ENCODE measurements at regions not wholly inside any gene's neighbourhood (a gene's known extent, or its start where the extent isn't known, plus 50 kb on each side); places are given as distances from the start of the nearest gene placed in this dataset.

DNA sequence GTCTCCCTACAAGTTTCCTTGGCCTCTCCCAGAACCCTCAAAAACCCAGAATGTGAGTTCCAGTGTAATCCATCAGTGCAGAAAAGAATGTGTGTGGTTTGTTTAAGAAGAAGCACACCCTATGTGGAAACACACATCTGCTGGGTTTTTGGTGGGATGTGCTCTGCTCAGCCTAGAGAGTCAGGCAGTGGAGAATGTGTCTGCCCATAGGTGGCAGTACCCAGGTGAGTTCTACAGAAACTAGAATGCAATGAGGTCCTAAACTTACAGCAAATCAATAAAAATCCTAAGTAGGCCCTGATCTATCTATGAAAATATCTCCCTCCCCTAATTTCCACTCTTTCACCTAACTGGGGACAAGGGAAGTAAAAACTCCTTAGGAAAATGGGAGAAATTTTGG lies 437.3 kb downstream of the DHX35 start:
- no peaks in the 10 kb centered on the region for H3K4me1 Mint-ChIP-seq
- Histone ChIP-seq H3K79me2 (replicated peaks; ENCODE audit: insufficient read depth) (no peaks in the 10 kb centered on the region), H3K4me3 (no peak overlapping the region), H3K9me2 (ENCODE audit: insufficient read depth) (peaks cover 7% of the 10 kb centered on the region; the same call in 1 of the 2 replicates), H4K20me1 (replicated peaks; ENCODE audit: insufficient read depth) (no peaks in the 10 kb centered on the region), H3K27ac (ENCODE audit: low read depth) (no peak overlapping the region), H3F3A (replicated peaks; ENCODE audit: low read depth) (no peaks in the 10 kb centered on the region), H3K4me1 (ENCODE audit: insufficient read depth) (no peaks in the 10 kb centered on the region), H3K36me3 (ENCODE audit: insufficient read depth) (no peaks in the 10 kb centered on the region), H3K4me2 (no peak overlapping the region), H3K27me3 (ENCODE audit: insufficient read depth) (no peaks in the 10 kb centered on the region), H2AFZ (no peak overlapping the region)
- DNase-seq (ENCODE audit: low spot score) (peak; percentile 2), ATAC-seq (peak; percentile 73)
- no peaks in the 10 kb centered on the region for H3K36me3 Mint-ChIP-seq (ENCODE audit: low read depth)
- H3K4me3 Mint-ChIP-seq: no peak overlapping the region
- TF ChIP-seq, protein P1, sequence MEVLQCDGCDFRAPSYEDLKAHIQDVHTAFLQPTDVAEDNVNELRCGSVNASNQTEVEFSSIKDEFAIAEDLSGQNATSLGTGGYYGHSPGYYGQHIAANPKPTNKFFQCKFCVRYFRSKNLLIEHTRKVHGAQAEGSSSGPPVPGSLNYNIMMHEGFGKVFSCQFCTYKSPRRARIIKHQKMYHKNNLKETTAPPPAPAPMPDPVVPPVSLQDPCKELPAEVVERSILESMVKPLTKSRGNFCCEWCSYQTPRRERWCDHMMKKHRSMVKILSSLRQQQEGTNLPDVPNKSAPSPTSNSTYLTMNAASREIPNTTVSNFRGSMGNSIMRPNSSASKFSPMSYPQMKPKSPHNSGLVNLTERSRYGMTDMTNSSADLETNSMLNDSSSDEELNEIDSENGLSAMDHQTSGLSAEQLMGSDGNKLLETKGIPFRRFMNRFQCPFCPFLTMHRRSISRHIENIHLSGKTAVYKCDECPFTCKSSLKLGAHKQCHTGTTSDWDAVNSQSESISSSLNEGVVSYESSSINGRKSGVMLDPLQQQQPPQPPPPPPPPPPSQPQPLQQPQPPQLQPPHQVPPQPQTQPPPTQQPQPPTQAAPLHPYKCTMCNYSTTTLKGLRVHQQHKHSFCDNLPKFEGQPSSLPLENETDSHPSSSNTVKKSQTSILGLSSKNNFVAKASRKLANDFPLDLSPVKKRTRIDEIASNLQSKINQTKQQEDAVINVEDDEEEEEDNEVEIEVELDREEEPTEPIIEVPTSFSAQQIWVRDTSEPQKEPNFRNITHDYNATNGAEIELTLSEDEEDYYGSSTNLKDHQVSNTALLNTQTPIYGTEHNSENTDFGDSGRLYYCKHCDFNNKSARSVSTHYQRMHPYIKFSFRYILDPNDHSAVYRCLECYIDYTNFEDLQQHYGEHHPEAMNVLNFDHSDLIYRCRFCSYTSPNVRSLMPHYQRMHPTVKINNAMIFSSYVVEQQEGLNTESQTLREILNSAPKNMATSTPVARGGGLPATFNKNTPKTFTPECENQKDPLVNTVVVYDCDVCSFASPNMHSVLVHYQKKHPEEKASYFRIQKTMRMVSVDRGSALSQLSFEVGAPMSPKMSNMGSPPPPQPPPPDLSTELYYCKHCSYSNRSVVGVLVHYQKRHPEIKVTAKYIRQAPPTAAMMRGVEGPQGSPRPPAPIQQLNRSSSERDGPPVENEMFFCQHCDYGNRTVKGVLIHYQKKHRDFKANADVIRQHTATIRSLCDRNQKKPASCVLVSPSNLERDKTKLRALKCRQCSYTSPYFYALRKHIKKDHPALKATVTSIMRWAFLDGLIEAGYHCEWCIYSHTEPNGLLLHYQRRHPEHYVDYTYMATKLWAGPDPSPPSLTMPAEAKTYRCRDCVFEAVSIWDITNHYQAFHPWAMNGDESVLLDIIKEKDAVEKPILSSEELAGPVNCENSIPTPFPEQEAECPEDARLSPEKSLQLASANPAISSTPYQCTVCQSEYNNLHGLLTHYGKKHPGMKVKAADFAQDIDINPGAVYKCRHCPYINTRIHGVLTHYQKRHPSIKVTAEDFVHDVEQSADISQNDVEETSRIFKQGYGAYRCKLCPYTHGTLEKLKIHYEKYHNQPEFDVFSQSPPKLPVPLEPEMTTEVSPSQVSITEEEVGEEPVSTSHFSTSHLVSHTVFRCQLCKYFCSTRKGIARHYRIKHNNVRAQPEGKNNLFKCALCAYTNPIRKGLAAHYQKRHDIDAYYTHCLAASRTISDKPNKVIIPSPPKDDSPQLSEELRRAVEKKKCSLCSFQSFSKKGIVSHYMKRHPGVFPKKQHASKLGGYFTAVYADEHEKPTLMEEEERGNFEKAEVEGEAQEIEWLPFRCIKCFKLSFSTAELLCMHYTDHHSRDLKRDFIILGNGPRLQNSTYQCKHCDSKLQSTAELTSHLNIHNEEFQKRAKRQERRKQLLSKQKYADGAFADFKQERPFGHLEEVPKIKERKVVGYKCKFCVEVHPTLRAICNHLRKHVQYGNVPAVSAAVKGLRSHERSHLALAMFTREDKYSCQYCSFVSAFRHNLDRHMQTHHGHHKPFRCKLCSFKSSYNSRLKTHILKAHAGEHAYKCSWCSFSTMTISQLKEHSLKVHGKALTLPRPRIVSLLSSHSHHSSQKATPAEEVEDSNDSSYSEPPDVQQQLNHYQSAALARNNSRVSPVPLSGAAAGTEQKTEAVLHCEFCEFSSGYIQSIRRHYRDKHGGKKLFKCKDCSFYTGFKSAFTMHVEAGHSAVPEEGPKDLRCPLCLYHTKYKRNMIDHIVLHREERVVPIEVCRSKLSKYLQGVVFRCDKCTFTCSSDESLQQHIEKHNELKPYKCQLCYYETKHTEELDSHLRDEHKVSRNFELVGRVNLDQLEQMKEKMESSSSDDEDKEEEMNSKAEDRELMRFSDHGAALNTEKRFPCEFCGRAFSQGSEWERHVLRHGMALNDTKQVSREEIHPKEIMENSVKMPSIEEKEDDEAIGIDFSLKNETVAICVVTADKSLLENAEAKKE (CRISPR knock-in tag; IDR thresholded peaks at IDR 0.05): no peak
- TF ChIP-seq, protein P2, sequence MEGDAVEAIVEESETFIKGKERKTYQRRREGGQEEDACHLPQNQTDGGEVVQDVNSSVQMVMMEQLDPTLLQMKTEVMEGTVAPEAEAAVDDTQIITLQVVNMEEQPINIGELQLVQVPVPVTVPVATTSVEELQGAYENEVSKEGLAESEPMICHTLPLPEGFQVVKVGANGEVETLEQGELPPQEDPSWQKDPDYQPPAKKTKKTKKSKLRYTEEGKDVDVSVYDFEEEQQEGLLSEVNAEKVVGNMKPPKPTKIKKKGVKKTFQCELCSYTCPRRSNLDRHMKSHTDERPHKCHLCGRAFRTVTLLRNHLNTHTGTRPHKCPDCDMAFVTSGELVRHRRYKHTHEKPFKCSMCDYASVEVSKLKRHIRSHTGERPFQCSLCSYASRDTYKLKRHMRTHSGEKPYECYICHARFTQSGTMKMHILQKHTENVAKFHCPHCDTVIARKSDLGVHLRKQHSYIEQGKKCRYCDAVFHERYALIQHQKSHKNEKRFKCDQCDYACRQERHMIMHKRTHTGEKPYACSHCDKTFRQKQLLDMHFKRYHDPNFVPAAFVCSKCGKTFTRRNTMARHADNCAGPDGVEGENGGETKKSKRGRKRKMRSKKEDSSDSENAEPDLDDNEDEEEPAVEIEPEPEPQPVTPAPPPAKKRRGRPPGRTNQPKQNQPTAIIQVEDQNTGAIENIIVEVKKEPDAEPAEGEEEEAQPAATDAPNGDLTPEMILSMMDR (conservative IDR thresholded peaks at IDR 0.05; ENCODE audit: low read depth in 2 of 2): peak; percentile 43 to 45
- no peak for TF ChIP-seq STAT1 (IDR thresholded peaks at IDR 0.05; ENCODE audit: unreplicated experiment)
- no peak for TF ChIP-seq JUNB (IDR thresholded peaks at IDR 0.05; ENCODE audit: unreplicated experiment)
- H3K27ac Mint-ChIP-seq: no peak overlapping the region
- H3K27me3 Mint-ChIP-seq (ENCODE audit: insufficient read depth, low read depth, poor library complexity): peaks cover 2% of the 10 kb centered on the region
- no peaks in the 10 kb centered on the region; the same call in 2 of the 3 replicates for H3K9me3 Mint-ChIP-seq

DNA sequence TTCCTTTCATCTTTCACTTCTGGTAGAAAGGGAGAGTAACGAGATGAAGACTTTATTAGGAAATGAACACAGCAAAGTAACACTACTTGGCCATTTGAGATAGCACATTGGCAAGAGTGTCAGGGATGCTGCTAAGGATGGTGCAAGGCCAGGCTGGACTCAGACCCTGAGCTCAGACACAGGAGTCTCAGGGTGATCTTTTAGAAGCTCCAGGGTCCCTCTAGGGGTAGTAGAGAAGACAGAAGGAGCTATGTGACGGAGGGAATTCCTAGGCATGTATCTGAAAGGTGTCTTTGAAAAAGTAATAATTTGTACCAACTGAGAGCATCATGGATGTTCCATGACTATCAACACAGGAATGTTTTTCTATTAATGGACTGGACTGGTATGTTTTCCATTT lies 436.5 kb downstream of the DHX35 start:
- Mint-ChIP-seq H3K27me3 (ENCODE audit: insufficient read depth, low read depth, poor library complexity) (peaks cover 2% of the 10 kb centered on the region), H3K4me1 (no peaks in the 10 kb centered on the region), H3K36me3 (ENCODE audit: low read depth) (no peaks in the 10 kb centered on the region), H3K4me3 (no peak overlapping the region), H3K9me3 (no peaks in the 10 kb centered on the region; the same call in 2 of the 3 replicates), H3K27ac (no peak overlapping the region)
- TF ChIP-seq NANOG (IDR thresholded peaks at IDR 0.05; ENCODE audit: borderline replicate concordance) (no peak), STAT1 (IDR thresholded peaks at IDR 0.05; ENCODE audit: unreplicated experiment) (no peak)
- TF ChIP-seq, protein P2 (conservative IDR thresholded peaks at IDR 0.05; ENCODE audit: low read depth in 2 of 2): peak; percentile 31 to 51; a peak in 3 of 4 replicates
- peaks cover 7% of the 10 kb centered on the region; the same call in 1 of the 2 replicates for H3K9me2 ChIP-seq (ENCODE audit: insufficient read depth)
- no peak overlapping the region for H3K27ac ChIP-seq (ENCODE audit: low read depth)
- no peak overlapping the region for H3K4me3 ChIP-seq
- H2AFZ ChIP-seq: no peak overlapping the region
- no peaks in the 10 kb centered on the region for H3F3A ChIP-seq (replicated peaks; ENCODE audit: low read depth)
- peak; percentile 89 for ATAC-seq
- H3K79me2 ChIP-seq (replicated peaks; ENCODE audit: insufficient read depth): no peaks in the 10 kb centered on the region
- H3K4me2 ChIP-seq: no peak overlapping the region
- DNase-seq (ENCODE audit: low spot score): peak; percentile 44
- no peaks in the 10 kb centered on the region for H4K20me1 ChIP-seq (replicated peaks; ENCODE audit: insufficient read depth)
- H3K27me3 ChIP-seq (ENCODE audit: insufficient read depth): no peaks in the 10 kb centered on the region
- no peaks in the 10 kb centered on the region for H3K4me1 ChIP-seq (ENCODE audit: insufficient read depth)
- no peaks in the 10 kb centered on the region for H3K36me3 ChIP-seq (ENCODE audit: insufficient read depth)
